ENCODE measurements at regions not wholly inside any gene's neighbourhood (a gene's known extent, or its start where the extent isn't known, plus 50 kb on each side); places are given as distances from the start of the nearest gene placed in this dataset.

DNA sequence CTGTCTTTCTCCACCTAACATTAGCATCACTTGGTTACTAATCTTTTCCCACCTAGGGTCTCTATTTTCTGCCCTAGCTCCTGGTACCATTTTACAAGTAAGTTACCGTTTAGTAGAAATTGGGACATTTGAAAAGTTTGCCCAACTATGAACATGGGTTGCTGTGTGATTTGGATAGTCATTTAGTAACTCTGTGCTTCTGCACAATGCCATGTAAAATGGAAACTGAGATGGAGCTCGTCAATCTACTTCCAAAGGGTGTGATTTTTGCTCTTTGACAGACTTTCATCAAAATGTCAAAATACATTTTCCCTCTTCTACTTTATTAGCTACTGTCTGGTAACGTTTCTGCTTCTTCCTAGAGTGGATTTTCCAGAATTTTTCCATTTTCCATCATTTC is 381.5 kb upstream of the B3GALT2 start:
- no peak for TF ChIP-seq EZH2 (IDR thresholded peaks at IDR 0.05; ENCODE audit: borderline replicate concordance, low read length)
- TF ChIP-seq, protein P1, sequence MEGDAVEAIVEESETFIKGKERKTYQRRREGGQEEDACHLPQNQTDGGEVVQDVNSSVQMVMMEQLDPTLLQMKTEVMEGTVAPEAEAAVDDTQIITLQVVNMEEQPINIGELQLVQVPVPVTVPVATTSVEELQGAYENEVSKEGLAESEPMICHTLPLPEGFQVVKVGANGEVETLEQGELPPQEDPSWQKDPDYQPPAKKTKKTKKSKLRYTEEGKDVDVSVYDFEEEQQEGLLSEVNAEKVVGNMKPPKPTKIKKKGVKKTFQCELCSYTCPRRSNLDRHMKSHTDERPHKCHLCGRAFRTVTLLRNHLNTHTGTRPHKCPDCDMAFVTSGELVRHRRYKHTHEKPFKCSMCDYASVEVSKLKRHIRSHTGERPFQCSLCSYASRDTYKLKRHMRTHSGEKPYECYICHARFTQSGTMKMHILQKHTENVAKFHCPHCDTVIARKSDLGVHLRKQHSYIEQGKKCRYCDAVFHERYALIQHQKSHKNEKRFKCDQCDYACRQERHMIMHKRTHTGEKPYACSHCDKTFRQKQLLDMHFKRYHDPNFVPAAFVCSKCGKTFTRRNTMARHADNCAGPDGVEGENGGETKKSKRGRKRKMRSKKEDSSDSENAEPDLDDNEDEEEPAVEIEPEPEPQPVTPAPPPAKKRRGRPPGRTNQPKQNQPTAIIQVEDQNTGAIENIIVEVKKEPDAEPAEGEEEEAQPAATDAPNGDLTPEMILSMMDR (IDR thresholded peaks at IDR 0.05; ENCODE audit: low read length), result no peak
